ENCODE measurements at regions not wholly inside any gene's neighbourhood (a gene's known extent, or its start where the extent isn't known, plus 50 kb on each side); places are given as distances from the start of the nearest gene placed in this dataset.

- TF ChIP-seq, protein P1, sequence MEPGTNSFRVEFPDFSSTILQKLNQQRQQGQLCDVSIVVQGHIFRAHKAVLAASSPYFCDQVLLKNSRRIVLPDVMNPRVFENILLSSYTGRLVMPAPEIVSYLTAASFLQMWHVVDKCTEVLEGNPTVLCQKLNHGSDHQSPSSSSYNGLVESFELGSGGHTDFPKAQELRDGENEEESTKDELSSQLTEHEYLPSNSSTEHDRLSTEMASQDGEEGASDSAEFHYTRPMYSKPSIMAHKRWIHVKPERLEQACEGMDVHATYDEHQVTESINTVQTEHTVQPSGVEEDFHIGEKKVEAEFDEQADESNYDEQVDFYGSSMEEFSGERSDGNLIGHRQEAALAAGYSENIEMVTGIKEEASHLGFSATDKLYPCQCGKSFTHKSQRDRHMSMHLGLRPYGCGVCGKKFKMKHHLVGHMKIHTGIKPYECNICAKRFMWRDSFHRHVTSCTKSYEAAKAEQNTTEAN (CRISPR knock-in tag; IDR thresholded peaks at IDR 0.05): no peak
- TF ChIP-seq AR (CRISPR knock-in tag; IDR thresholded peaks at IDR 0.05): no peak
- TF ChIP-seq, protein P2, sequence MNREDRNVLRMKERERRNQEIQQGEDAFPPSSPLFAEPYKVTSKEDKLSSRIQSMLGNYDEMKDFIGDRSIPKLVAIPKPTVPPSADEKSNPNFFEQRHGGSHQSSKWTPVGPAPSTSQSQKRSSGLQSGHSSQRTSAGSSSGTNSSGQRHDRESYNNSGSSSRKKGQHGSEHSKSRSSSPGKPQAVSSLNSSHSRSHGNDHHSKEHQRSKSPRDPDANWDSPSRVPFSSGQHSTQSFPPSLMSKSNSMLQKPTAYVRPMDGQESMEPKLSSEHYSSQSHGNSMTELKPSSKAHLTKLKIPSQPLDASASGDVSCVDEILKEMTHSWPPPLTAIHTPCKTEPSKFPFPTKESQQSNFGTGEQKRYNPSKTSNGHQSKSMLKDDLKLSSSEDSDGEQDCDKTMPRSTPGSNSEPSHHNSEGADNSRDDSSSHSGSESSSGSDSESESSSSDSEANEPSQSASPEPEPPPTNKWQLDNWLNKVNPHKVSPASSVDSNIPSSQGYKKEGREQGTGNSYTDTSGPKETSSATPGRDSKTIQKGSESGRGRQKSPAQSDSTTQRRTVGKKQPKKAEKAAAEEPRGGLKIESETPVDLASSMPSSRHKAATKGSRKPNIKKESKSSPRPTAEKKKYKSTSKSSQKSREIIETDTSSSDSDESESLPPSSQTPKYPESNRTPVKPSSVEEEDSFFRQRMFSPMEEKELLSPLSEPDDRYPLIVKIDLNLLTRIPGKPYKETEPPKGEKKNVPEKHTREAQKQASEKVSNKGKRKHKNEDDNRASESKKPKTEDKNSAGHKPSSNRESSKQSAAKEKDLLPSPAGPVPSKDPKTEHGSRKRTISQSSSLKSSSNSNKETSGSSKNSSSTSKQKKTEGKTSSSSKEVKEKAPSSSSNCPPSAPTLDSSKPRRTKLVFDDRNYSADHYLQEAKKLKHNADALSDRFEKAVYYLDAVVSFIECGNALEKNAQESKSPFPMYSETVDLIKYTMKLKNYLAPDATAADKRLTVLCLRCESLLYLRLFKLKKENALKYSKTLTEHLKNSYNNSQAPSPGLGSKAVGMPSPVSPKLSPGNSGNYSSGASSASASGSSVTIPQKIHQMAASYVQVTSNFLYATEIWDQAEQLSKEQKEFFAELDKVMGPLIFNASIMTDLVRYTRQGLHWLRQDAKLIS (CRISPR knock-in tag; IDR thresholded peaks at IDR 0.05; ENCODE audit: borderline replicate concordance): no peak
- TF ChIP-seq, protein P3, sequence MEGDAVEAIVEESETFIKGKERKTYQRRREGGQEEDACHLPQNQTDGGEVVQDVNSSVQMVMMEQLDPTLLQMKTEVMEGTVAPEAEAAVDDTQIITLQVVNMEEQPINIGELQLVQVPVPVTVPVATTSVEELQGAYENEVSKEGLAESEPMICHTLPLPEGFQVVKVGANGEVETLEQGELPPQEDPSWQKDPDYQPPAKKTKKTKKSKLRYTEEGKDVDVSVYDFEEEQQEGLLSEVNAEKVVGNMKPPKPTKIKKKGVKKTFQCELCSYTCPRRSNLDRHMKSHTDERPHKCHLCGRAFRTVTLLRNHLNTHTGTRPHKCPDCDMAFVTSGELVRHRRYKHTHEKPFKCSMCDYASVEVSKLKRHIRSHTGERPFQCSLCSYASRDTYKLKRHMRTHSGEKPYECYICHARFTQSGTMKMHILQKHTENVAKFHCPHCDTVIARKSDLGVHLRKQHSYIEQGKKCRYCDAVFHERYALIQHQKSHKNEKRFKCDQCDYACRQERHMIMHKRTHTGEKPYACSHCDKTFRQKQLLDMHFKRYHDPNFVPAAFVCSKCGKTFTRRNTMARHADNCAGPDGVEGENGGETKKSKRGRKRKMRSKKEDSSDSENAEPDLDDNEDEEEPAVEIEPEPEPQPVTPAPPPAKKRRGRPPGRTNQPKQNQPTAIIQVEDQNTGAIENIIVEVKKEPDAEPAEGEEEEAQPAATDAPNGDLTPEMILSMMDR (IDR thresholded peaks at IDR 0.05): no peak
- TF ChIP-seq, protein P4, sequence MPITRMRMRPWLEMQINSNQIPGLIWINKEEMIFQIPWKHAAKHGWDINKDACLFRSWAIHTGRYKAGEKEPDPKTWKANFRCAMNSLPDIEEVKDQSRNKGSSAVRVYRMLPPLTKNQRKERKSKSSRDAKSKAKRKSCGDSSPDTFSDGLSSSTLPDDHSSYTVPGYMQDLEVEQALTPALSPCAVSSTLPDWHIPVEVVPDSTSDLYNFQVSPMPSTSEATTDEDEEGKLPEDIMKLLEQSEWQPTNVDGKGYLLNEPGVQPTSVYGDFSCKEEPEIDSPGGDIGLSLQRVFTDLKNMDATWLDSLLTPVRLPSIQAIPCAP (CRISPR knock-in tag; IDR thresholded peaks at IDR 0.05): no peak
- no peak for TF ChIP-seq HMGXB4 (CRISPR knock-in tag; IDR thresholded peaks at IDR 0.05)
- no peak for TF ChIP-seq NR2C2 (CRISPR knock-in tag; IDR thresholded peaks at IDR 0.05)
- no peak for TF ChIP-seq FOXK1 (CRISPR knock-in tag; IDR thresholded peaks at IDR 0.05)
- no peak for TF ChIP-seq ZNF138 (CRISPR knock-in tag; conservative IDR thresholded peaks at IDR 0.05)
- no peak for TF ChIP-seq ZNF532 (CRISPR knock-in tag; IDR thresholded peaks at IDR 0.05; ENCODE audit: borderline replicate concordance)
- no peak for TF ChIP-seq ETV6 (CRISPR knock-in tag; IDR thresholded peaks at IDR 0.05)
These were observed 346.1 kb downstream of the IRS2 start for GRCh38 chr13:109440320-109440719.
